Mesenchymal stem cell (in vitro differentiated cells and primary cell): ENCODE measurements at regions not wholly inside any gene's neighbourhood (a gene's known extent, or its start where the extent isn't known, plus 50 kb on each side); places are given as distances from the start of the nearest gene placed in this dataset.

Source experiments
- DNase-seq: peaks from one replicate; pipeline ENCODE4 v3.0.0-alpha.2; 2013
- H2AFZ ChIP-seq: one replicate; pipeline ENCODE4 v1.6.1; 2013; ENCODE audit warnings: low read depth, mild to moderate bottlenecking, control low read depth, inconsistent platforms, low read length, moderate library complexity
- H2AK5ac ChIP-seq: 2 replicates; pipeline ENCODE4 v1.6.1; 2013; ENCODE audit warnings: low read length, moderate library complexity, mild to moderate bottlenecking, inconsistent platforms; ENCODE audit not compliant: severe bottlenecking
- H2BK120ac ChIP-seq: one replicate; pipeline ENCODE4 v1.6.1; 2013; ENCODE audit warnings: low read depth, mild to moderate bottlenecking, inconsistent platforms, low read length, moderate library complexity
- H2BK12ac ChIP-seq, 2 experiments: one replicate each; pipeline ENCODE4 v1.6.1; 2013; ENCODE audit warnings: inconsistent platforms in 2 of 2, low read length in 2 of 2, mild to moderate bottlenecking in 2 of 2, moderate library complexity in 2 of 2, control low read depth in 1 of 2
- H2BK15ac ChIP-seq: one replicate; pipeline ENCODE4 v1.6.1; 2013; ENCODE audit warnings: mild to moderate bottlenecking, low read depth, inconsistent platforms; ENCODE audit not compliant: poor library complexity, severe bottlenecking
- H2BK5ac ChIP-seq: 2 replicates; pipeline ENCODE4 v1.6.1; 2013; ENCODE audit warnings: low read depth, mild to moderate bottlenecking, low read length, control low read depth, inconsistent platforms; ENCODE audit not compliant: poor library complexity, severe bottlenecking
- H3K14ac ChIP-seq, 2 experiments: one replicate each; pipeline ENCODE4 v1.6.1; 2013; ENCODE audit warnings: inconsistent platforms in 2 of 2, low read length in 2 of 2, control low read depth in 1 of 2, mild to moderate bottlenecking in 1 of 2, moderate library complexity in 1 of 2
- H3K18ac ChIP-seq, 2 experiments: one replicate each; pipeline ENCODE4 v1.6.1; 2013; ENCODE audit warnings: inconsistent platforms in 2 of 2, low read length in 2 of 2, control low read depth in 1 of 2, low read depth in 1 of 2, mild to moderate bottlenecking in 1 of 2
- H3K23ac ChIP-seq, 2 experiments: one replicate each; pipeline ENCODE4 v1.6.1; 2013; ENCODE audit warnings: inconsistent platforms in 2 of 2, low read length in 2 of 2, mild to moderate bottlenecking in 2 of 2, moderate library complexity in 2 of 2, control low read depth in 1 of 2
- H3K27ac ChIP-seq: 2 replicates; pipeline ENCODE4 v1.5.1; 2013; ENCODE audit warnings: mild to moderate bottlenecking, moderate library complexity, low read length, control low read depth, inconsistent platforms; ENCODE audit not compliant: poor library complexity, severe bottlenecking
- H3K27me3 ChIP-seq, 2 experiments: 2 replicates each; pipeline versions ENCODE4 v1.6.1 to v1.7.0; 2013; ENCODE audit warnings: low read length in 2 of 2, mild to moderate bottlenecking in 2 of 2, moderate library complexity in 2 of 2, control low read depth in 1 of 2, inconsistent platforms in 1 of 2; ENCODE audit not compliant: control insufficient read depth in 1 of 2, insufficient read depth in 1 of 2
- H3K36me3 ChIP-seq, 2 experiments: 2 replicates each; pipeline versions ENCODE4 v1.6.1 to v1.7.0; 2013; ENCODE audit warnings: low read length in 2 of 2, control low read depth in 1 of 2, inconsistent platforms in 1 of 2, low read depth in 1 of 2, mild to moderate bottlenecking in 1 of 2; ENCODE audit not compliant: insufficient read depth in 2 of 2, control insufficient read depth in 1 of 2
- H3K4ac ChIP-seq, 2 experiments: one replicate each; pipeline ENCODE4 v1.6.1; 2013; ENCODE audit warnings: inconsistent platforms in 2 of 2, low read length in 2 of 2, mild to moderate bottlenecking in 2 of 2, moderate library complexity in 2 of 2, control low read depth in 1 of 2, low read depth in 1 of 2
- H3K4me1 ChIP-seq: 2 replicates; pipeline ENCODE4 v1.6.1; 2013; ENCODE audit warnings: low read depth, low read length, control low read depth; ENCODE audit not compliant: control insufficient read depth, insufficient read depth
- H3K4me2 ChIP-seq: 2 replicates; pipeline ENCODE4 v1.6.1; 2013; ENCODE audit warnings: low read length, mild to moderate bottlenecking, inconsistent platforms; ENCODE audit not compliant: poor library complexity, severe bottlenecking
- H3K4me3 ChIP-seq, 2 experiments: 2 replicates each; pipeline versions ENCODE4 v1.5.1 to v1.7.0; 2013; ENCODE audit warnings: low read length in 2 of 2, mild to moderate bottlenecking in 2 of 2, control low read depth in 1 of 2, low read depth in 1 of 2; ENCODE audit not compliant: insufficient read depth in 1 of 2
- H3K79me1 ChIP-seq: replicated peaks from 2 replicates; pipeline ENCODE4 v1.6.1; 2013; ENCODE audit warnings: mild to moderate bottlenecking, control low read depth, low read length, inconsistent platforms; ENCODE audit not compliant: poor library complexity, severe bottlenecking
- H3K9ac ChIP-seq: 2 replicates; pipeline ENCODE4 v1.7.0; 2013; ENCODE audit warnings: mild to moderate bottlenecking, low read length, moderate library complexity
- H3K9me3 ChIP-seq: 2 replicates; pipeline ENCODE4 v1.7.0; 2013; ENCODE audit warnings: mild to moderate bottlenecking, low read length; ENCODE audit not compliant: control insufficient read depth
- H4K8ac ChIP-seq: one replicate; pipeline ENCODE4 v1.6.1; 2013; ENCODE audit warnings: inconsistent platforms, mild to moderate bottlenecking, low read length, moderate library complexity
- H4K91ac ChIP-seq: one replicate; pipeline ENCODE4 v1.6.1; 2013; ENCODE audit warnings: mild to moderate bottlenecking, low read length, inconsistent platforms
- WGBS: methylation state at CpG from one replicate; pipeline ENCODE4 v1.1.7; 2013; ENCODE audit warnings: mixed read lengths; 5-methylcytosine and 5-hydroxymethylcytosine counted together

DNA sequence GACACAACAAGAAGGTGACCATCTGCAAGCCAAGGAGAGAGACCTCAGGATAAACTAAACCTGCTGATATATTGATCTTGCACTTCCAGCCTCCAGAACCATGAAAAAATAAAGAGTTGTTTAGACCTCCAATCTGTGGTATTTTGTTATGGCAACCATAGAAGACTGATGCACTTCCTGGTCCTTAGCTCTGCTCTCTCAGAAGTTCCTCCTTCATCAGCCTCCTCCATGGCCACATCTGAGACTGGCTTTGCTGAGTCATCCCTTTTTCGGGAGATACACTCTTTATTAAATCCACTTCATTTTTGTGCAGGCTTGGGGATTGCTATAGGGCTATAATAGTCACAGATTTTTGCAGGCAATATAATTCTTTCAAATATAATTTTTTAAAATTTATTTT is 89.6 kb upstream of the ATF7IP start:
- Histone ChIP-seq H3K9ac (no peak overlapping the region), H2BK12ac (no peak overlapping the region), H3K9me3 (peaks cover 2% of the 10 kb centered on the region), H2BK5ac (no peak overlapping the region), H3K4me1 (no peaks in the 10 kb centered on the region), H4K91ac (no peak overlapping the region), H2BK15ac (no peak overlapping the region), H3K27ac (no peak overlapping the region), H2BK120ac (no peak overlapping the region), H3K79me1 (no peaks in the 10 kb centered on the region), H3K27me3 (no peaks in the 10 kb centered on the region), H2AK5ac (no peak overlapping the region), H3K18ac (no peak overlapping the region), H2AFZ (no peak overlapping the region), H3K36me3 (no peaks in the 10 kb centered on the region), H3K4me3 (no peak overlapping the region), H3K4ac (no peak overlapping the region), H3K4me2 (no peak overlapping the region), H3K14ac (no peak overlapping the region), H4K8ac (no peak overlapping the region), H3K23ac (no peak overlapping the region)
- no peak for DNase-seq
- no CpG with 5 or more reads among the region's 1 CpG for WGBS

DNA sequence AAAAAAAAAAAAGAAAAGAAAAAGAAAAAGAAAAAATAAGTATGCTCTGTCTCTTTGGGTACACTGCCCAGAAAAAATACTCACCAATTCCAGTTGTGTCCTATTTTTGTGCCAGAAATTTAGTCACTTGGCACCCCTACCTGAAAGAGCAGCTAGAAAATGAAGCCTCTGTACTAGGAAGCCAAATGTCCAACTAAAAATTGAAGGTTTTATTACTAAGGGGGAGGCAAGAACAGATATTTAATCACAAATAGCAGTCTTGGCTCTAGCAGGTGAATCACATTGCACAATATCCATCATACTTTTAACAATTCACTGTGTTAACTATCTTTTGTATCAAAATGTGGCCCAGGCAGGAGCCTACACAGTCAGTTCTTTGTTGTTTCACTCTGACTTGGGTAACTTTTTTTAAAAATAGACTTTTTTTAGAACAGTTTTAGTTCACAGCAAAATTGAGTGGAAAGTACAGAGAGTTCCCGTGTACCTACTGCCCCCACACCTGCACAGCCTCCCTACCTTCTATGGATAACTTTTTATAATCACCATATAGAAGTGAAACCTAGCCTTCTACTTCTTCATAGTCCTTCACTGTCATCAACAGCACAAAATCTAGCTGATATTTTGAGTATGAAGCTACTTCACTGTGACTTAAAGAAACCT is 87.1 kb upstream of the ATF7IP start:
- Histone ChIP-seq H3K9ac (no peak overlapping the region), H3K18ac (no peak overlapping the region), H3K27ac (no peak overlapping the region), H4K91ac (no peak overlapping the region), H3K4ac (no peak overlapping the region), H3K14ac (no peak overlapping the region), H3K79me1 (no peaks in the 10 kb centered on the region), H2BK15ac (no peak overlapping the region), H3K4me3 (no peak overlapping the region), H2AFZ (no peak overlapping the region), H3K9me3 (peaks cover 2% of the 10 kb centered on the region), H3K23ac (no peak overlapping the region), H3K36me3 (no peaks in the 10 kb centered on the region), H3K4me1 (no peaks in the 10 kb centered on the region), H4K8ac (no peak overlapping the region), H2BK12ac (no peak overlapping the region), H3K27me3 (no peaks in the 10 kb centered on the region), H2BK5ac (no peak overlapping the region), H2AK5ac (no peak overlapping the region), H2BK120ac (no peak overlapping the region), H3K4me2 (no peak overlapping the region)
- WGBS, result 100% methylated on average over 1 of the region's 1 CpG
- no peak for DNase-seq

DNA sequence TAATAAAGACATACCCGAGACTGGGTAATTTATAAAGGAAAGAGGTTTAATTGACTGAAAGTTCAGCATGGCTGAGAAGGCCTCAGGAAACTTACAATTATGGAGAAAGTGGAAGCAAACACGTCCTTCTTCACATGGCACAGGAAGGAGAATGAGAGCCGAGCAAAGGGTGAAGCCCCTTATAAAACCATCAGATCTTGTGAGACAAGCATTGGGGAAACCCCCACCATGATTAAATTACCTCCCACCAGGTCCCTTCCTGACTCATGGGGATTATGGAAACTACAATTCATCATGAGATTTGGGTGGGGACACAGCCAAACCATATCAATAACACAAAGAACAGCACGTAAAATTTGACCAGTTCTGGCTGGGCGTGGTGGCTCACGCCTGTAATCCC is 85.6 kb upstream of the ATF7IP start:
- Histone ChIP-seq H3K9me3 (peaks cover 2% of the 10 kb centered on the region), H4K8ac (no peak overlapping the region), H3K27me3 (no peaks in the 10 kb centered on the region), H3K27ac (no peak overlapping the region), H3K4ac (no peak overlapping the region), H3K23ac (no peak overlapping the region), H2BK5ac (no peak overlapping the region), H3K14ac (no peak overlapping the region), H3K4me1 (no peaks in the 10 kb centered on the region), H2BK120ac (no peak overlapping the region), H4K91ac (no peak overlapping the region), H2BK12ac (no peak overlapping the region), H3K4me3 (no peak overlapping the region), H2AFZ (no peak overlapping the region), H3K79me1 (no peaks in the 10 kb centered on the region), H3K18ac (no peak overlapping the region), H2AK5ac (no peak overlapping the region), H2BK15ac (no peak overlapping the region), H3K36me3 (no peaks in the 10 kb centered on the region), H3K9ac (no peak overlapping the region), H3K4me2 (no peak overlapping the region)
- DNase-seq, result no peak
- 82% methylated on average over 6 of the region's 6 CpGs for WGBS

DNA sequence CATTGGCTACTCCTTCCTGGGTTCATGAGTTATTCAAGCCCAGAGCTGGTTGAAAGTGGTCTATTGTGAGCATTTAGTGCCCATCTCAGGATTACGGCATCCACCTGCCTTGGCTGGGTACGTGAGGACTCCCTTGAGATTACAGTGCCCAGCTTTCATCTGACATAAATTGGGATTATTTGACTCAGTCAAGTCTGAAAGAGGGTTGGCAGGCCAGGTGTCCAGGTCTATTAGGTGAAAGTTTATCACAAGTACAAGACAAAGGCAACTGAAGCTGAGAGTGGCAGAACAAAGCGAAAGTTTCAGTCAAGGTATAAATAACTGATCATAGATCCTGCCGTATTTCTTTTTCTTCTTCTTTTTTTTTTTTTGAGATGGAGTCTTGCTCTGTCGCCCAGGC is 84.6 kb upstream of the ATF7IP start:
- H4K8ac ChIP-seq, result no peak overlapping the region
- H3K27ac ChIP-seq, result no peak overlapping the region
- no peaks in the 10 kb centered on the region for H3K79me1 ChIP-seq
- no peak overlapping the region for H3K14ac ChIP-seq
- H2AFZ ChIP-seq, result no peak overlapping the region
- no peak overlapping the region for H2BK120ac ChIP-seq
- H3K18ac ChIP-seq, result no peak overlapping the region
- H3K9ac ChIP-seq, result no peak overlapping the region
- H2BK15ac ChIP-seq, result no peak overlapping the region
- DNase-seq, result no peak
- no peak overlapping the region for H3K4ac ChIP-seq
- H3K27me3 ChIP-seq, result no peaks in the 10 kb centered on the region
- peaks cover 2% of the 10 kb centered on the region for H3K9me3 ChIP-seq
- H3K4me1 ChIP-seq, result no peaks in the 10 kb centered on the region
- H2AK5ac ChIP-seq, result no peak overlapping the region
- H2BK12ac ChIP-seq, result no peak overlapping the region
- H4K91ac ChIP-seq, result no peak overlapping the region
- no peak overlapping the region for H3K4me2 ChIP-seq
- no peak overlapping the region for H3K4me3 ChIP-seq
- no peaks in the 10 kb centered on the region for H3K36me3 ChIP-seq
- no peak overlapping the region for H3K23ac ChIP-seq
- H2BK5ac ChIP-seq, result no peak overlapping the region
- 90% methylated on average over 5 of the region's 5 CpGs for WGBS
